Nephron progenitor cell (in vitro differentiated cells): ENCODE measurements at regions not wholly inside any gene's neighbourhood (a gene's known extent, or its start where the extent isn't known, plus 50 kb on each side); places are given as distances from the start of the nearest gene placed in this dataset.

Source experiments
- DNase-seq: peaks from one replicate; pipeline ENCODE4 v3.0.0; 2021
- H3K27ac Mint-ChIP-seq: 2 replicates; pipeline ENCODE4 v1.8.0; 2021; ENCODE audit warnings: mild to moderate bottlenecking, moderate library complexity, mixed read lengths
- H3K27me3 Mint-ChIP-seq: 2 replicates; pipeline ENCODE4 v1.8.0; 2021; ENCODE audit warnings: mild to moderate bottlenecking, low read depth, mixed read lengths; ENCODE audit not compliant: poor library complexity
- H3K36me3 Mint-ChIP-seq: 2 replicates; pipeline ENCODE4 v1.8.0; 2021; ENCODE audit warnings: low read depth, mixed read lengths
- H3K4me1 Mint-ChIP-seq: 2 replicates; pipeline ENCODE4 v1.8.0; 2021; ENCODE audit warnings: mixed read lengths
- H3K4me3 Mint-ChIP-seq: 2 replicates; pipeline ENCODE4 v1.8.0; 2021; ENCODE audit warnings: mild to moderate bottlenecking, moderate library complexity, mixed read lengths
- H3K9me3 Mint-ChIP-seq: 2 replicates; pipeline ENCODE4 v1.8.0; 2021; ENCODE audit warnings: mild to moderate bottlenecking, moderate library complexity, mixed read lengths
- CTCF ChIP-seq: fragments of 200-600 bp; sonication (generic); IDR thresholded peaks from 2 replicates; pipeline ENCODE4 v1.5.0; 2021; ENCODE audit warnings: antibody characterized with exemption

GRCh38 chr16:5903832-5904231, 806.2 kb upstream of the EEF2KMT start:
- Mint-ChIP-seq H3K4me3 (no peak overlapping the region), H3K4me1 (peaks cover 25% of the 10 kb centered on the region), H3K36me3 (no peaks in the 10 kb centered on the region), H3K27me3 (peaks cover 6% of the 10 kb centered on the region), H3K9me3 (no peaks in the 10 kb centered on the region), H3K27ac (no peak overlapping the region)
- TF ChIP-seq CTCF, result no peak
- no peak for DNase-seq

- no peak overlapping the region for H3K4me3 Mint-ChIP-seq
- H3K27ac Mint-ChIP-seq, result no peak overlapping the region
Measured at GRCh38 chr16:5903153-5903552, 805.6 kb upstream of the EEF2KMT start.

GRCh38 chr16:5900046-5900445, 802.5 kb upstream of the EEF2KMT start:
- Mint-ChIP-seq H3K9me3 (no peaks in the 10 kb centered on the region), H3K27ac (no peak overlapping the region), H3K4me1 (peaks cover 49% of the 10 kb centered on the region), H3K27me3 (peaks cover 6% of the 10 kb centered on the region), H3K36me3 (no peaks in the 10 kb centered on the region), H3K4me3 (no peak overlapping the region)
- no peak for TF ChIP-seq CTCF
- no peak for DNase-seq

More at GRCh38 chr16:5903153-5903552, 805.6 kb upstream of the EEF2KMT start:
- Mint-ChIP-seq H3K27me3 (peaks cover 6% of the 10 kb centered on the region), H3K4me1 (peaks cover 26% of the 10 kb centered on the region), H3K36me3 (no peaks in the 10 kb centered on the region), H3K9me3 (no peaks in the 10 kb centered on the region)
- no peak for TF ChIP-seq CTCF
- DNase-seq, result no peak

GRCh38 chr16:5895976-5896375, 798.4 kb upstream of the EEF2KMT start:
- TF ChIP-seq CTCF, result no peak
- H3K27ac Mint-ChIP-seq, result peak overlapping the region; percentile 72
- peaks cover 12% of the 10 kb centered on the region for H3K27me3 Mint-ChIP-seq
- H3K36me3 Mint-ChIP-seq, result no peaks in the 10 kb centered on the region
- no peak overlapping the region for H3K4me3 Mint-ChIP-seq
- no peak for DNase-seq
- H3K4me1 Mint-ChIP-seq, result peaks cover 40% of the 10 kb centered on the region
- no peaks in the 10 kb centered on the region for H3K9me3 Mint-ChIP-seq

GRCh38 chr16:5895137-5895536, 797.5 kb upstream of the EEF2KMT start:
- H3K27me3 Mint-ChIP-seq, result peaks cover 6% of the 10 kb centered on the region
- no peaks in the 10 kb centered on the region for H3K36me3 Mint-ChIP-seq
- TF ChIP-seq CTCF, result no peak
- no peak for DNase-seq
- no peaks in the 10 kb centered on the region for H3K9me3 Mint-ChIP-seq
- peak overlapping the region; percentile 72 for H3K27ac Mint-ChIP-seq
- no peak overlapping the region for H3K4me3 Mint-ChIP-seq
- H3K4me1 Mint-ChIP-seq, result peaks cover 40% of the 10 kb centered on the region

GRCh38 chr16:5891296-5891695, 793.7 kb upstream of the EEF2KMT start:
- no peak for DNase-seq
- Mint-ChIP-seq H3K27me3 (peaks cover 20% of the 10 kb centered on the region), H3K4me3 (no peak overlapping the region), H3K9me3 (no peaks in the 10 kb centered on the region), H3K27ac (no peak overlapping the region), H3K4me1 (peaks cover 29% of the 10 kb centered on the region), H3K36me3 (no peaks in the 10 kb centered on the region)
- TF ChIP-seq CTCF, result no peak
